Effector memory CD4-positive, alpha-beta T cell (primary cell): ENCODE measurements at regions not wholly inside any gene's neighbourhood (a gene's known extent, or its start where the extent isn't known, plus 50 kb on each side); places are given as distances from the start of the nearest gene placed in this dataset.

ENCODE experiments used
- DNase-seq, 3 donors: peaks; one replicate each; pipeline ENCODE4 v3.0.0-alpha.2; 2020
- H3K27ac ChIP-seq: 2 replicates; pipeline ENCODE4 v1.7.0; 2013; ENCODE audit warnings: mild to moderate bottlenecking, low read length, moderate library complexity; ENCODE audit not compliant: insufficient read depth, poor library complexity, severe bottlenecking
- H3K27me3 ChIP-seq: replicated peaks from 2 replicates; pipeline ENCODE4 v1.7.0; 2013; ENCODE audit warnings: mild to moderate bottlenecking, low read length; ENCODE audit not compliant: insufficient read depth, control insufficient read depth, poor library complexity, severe bottlenecking
- H3K36me3 ChIP-seq: 2 replicates; pipeline ENCODE4 v1.7.0; 2013; ENCODE audit warnings: mild to moderate bottlenecking, low read length, moderate library complexity; ENCODE audit not compliant: control insufficient read depth, insufficient read depth
- H3K4me1 ChIP-seq: 2 replicates; pipeline ENCODE4 v1.7.0; 2013; ENCODE audit warnings: low read length, mild to moderate bottlenecking; ENCODE audit not compliant: control insufficient read depth, insufficient read depth, poor library complexity, severe bottlenecking
- H3K4me3 ChIP-seq: 2 replicates; pipeline ENCODE4 v1.7.0; 2013; ENCODE audit warnings: low read length, low read depth, mild to moderate bottlenecking; ENCODE audit not compliant: insufficient read depth, poor library complexity, severe bottlenecking
- H3K9me3 ChIP-seq: 2 replicates; pipeline ENCODE4 v1.7.0; 2013; ENCODE audit warnings: mild to moderate bottlenecking, low read length, moderate library complexity; ENCODE audit not compliant: control insufficient read depth

GRCh38 chr1:238558156-238558555 is 667.4 kb upstream of the ZP4 start:
- Histone ChIP-seq H3K36me3 (no peaks in the 10 kb centered on the region), H3K4me1 (no peaks in the 10 kb centered on the region), H3K9me3 (no peaks in the 10 kb centered on the region), H3K27me3 (no peaks in the 10 kb centered on the region), H3K4me3 (no peak overlapping the region), H3K27ac (no peak overlapping the region)
- no peak for DNase-seq

GRCh38 chr1:238552271-238552670 is 661.5 kb upstream of the ZP4 start:
- Histone ChIP-seq H3K27ac (no peak overlapping the region), H3K4me1 (no peaks in the 10 kb centered on the region), H3K36me3 (no peaks in the 10 kb centered on the region), H3K4me3 (no peak overlapping the region), H3K27me3 (no peaks in the 10 kb centered on the region), H3K9me3 (no peaks in the 10 kb centered on the region)
- no peak for DNase-seq

- H3K4me3 ChIP-seq = no peak overlapping the region
- no peak overlapping the region for H3K27ac ChIP-seq
- no peaks in the 10 kb centered on the region for H3K27me3 ChIP-seq
- DNase-seq = no peak
- no peaks in the 10 kb centered on the region for H3K36me3 ChIP-seq
- no peaks in the 10 kb centered on the region for H3K9me3 ChIP-seq
- no peaks in the 10 kb centered on the region for H3K4me1 ChIP-seq
These were observed 658.4 kb upstream of the ZP4 start for GRCh38 chr1:238549137-238549536.

- no peak for DNase-seq
- no peaks in the 10 kb centered on the region for H3K27me3 ChIP-seq
- no peaks in the 10 kb centered on the region for H3K36me3 ChIP-seq
- H3K4me3 ChIP-seq = no peak overlapping the region
- no peaks in the 10 kb centered on the region for H3K4me1 ChIP-seq
- no peak overlapping the region for H3K27ac ChIP-seq
- H3K9me3 ChIP-seq = no peaks in the 10 kb centered on the region
These were observed 655.4 kb upstream of the ZP4 start for GRCh38 chr1:238546118-238546517.

DNA sequence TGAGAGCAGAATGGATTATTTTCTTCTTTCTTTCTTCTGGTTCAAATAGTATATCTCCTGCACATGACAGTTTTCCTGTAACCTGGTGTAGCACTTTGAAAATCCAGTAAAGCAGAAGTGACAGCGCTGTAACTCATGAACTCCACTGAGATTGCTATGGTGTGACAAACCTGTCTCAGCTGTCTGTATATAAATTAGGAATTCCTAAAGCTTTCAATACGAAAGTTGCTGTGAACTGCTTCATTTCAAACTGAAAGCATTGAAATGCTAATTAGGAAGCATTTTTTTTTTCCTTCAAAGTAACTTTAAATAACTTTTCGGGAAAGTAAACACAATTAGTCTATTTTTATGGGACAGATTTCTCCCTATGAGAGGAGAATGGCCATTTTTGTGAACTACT is 646.9 kb upstream of the ZP4 start:
- Histone ChIP-seq H3K27me3 (no peaks in the 10 kb centered on the region), H3K9me3 (no peaks in the 10 kb centered on the region), H3K4me3 (no peak overlapping the region), H3K4me1 (no peaks in the 10 kb centered on the region), H3K27ac (no peak overlapping the region), H3K36me3 (no peaks in the 10 kb centered on the region)
- DNase-seq = no peak

DNA sequence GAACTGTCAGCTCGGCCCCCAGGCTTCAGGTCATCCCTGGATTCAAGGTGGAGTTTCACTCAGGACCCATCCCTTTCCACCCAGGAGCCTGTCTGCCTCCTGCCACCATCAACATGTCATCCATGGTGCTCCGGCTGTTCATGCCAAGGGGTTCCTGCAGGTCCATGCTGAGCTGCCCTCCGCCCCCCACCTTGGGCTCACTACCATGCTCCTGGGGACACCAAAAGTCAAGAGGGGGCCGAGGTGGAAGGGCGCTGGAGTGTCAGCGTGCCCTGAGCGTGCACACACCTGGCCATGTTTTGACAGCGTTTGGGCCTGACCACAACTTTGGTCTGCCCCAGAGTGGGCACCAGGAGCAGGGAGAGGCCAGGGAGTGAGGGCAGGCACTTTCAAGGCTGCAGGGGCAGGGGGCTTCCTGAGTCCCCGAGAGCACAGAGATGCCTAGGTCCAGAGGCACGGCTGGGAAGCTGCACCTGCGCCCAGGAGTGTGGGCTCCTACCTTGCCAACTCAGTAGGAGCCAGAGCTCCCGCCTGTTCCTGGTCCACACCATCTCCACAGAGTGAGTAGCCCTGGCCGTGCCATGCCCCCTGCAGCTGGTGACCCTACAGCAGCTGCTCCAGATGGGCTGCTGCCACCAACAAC is 639.6 kb upstream of the ZP4 start:
- Histone ChIP-seq H3K4me1 (no peaks in the 10 kb centered on the region), H3K36me3 (no peaks in the 10 kb centered on the region), H3K9me3 (no peaks in the 10 kb centered on the region), H3K4me3 (no peak overlapping the region), H3K27ac (no peak overlapping the region), H3K27me3 (no peaks in the 10 kb centered on the region)
- DNase-seq = no peak

- no peaks in the 10 kb centered on the region for H3K36me3 ChIP-seq
- DNase-seq = no peak
- H3K4me3 ChIP-seq = no peak overlapping the region
- no peaks in the 10 kb centered on the region for H3K27me3 ChIP-seq
- H3K9me3 ChIP-seq = no peaks in the 10 kb centered on the region
- H3K27ac ChIP-seq = no peak overlapping the region
- H3K4me1 ChIP-seq = no peaks in the 10 kb centered on the region
These were observed 627.0 kb upstream of the ZP4 start for GRCh38 chr1:238517711-238518110.

DNA sequence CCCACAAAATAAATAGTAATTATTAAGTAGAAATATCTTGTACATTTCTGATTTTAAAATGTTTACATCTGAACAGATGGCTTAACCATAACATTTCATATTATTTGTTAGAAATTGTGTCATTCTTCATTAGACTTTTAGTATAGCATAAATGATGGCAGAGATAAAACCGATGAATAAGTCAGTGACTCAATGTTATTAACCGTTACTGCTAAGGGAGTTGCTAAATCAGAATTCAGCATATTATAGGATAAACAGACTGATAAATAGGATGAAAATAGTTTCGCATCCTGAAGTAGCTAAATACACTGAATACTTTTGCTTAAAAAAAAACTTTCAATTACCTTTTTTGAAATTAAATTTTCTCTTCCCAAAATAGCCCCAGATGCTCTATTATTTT is 610.6 kb upstream of the ZP4 start:
- Histone ChIP-seq H3K27me3 (no peaks in the 10 kb centered on the region), H3K36me3 (no peaks in the 10 kb centered on the region), H3K4me3 (no peak overlapping the region), H3K4me1 (no peaks in the 10 kb centered on the region), H3K27ac (no peak overlapping the region), H3K9me3 (no peaks in the 10 kb centered on the region)
- DNase-seq = no peak

- Histone ChIP-seq H3K9me3 (no peaks in the 10 kb centered on the region), H3K27ac (no peak overlapping the region), H3K4me1 (no peaks in the 10 kb centered on the region), H3K27me3 (no peaks in the 10 kb centered on the region), H3K4me3 (no peak overlapping the region), H3K36me3 (no peaks in the 10 kb centered on the region)
- DNase-seq = no peak
These were observed 608.3 kb upstream of the ZP4 start for GRCh38 chr1:238499021-238499420.

DNA sequence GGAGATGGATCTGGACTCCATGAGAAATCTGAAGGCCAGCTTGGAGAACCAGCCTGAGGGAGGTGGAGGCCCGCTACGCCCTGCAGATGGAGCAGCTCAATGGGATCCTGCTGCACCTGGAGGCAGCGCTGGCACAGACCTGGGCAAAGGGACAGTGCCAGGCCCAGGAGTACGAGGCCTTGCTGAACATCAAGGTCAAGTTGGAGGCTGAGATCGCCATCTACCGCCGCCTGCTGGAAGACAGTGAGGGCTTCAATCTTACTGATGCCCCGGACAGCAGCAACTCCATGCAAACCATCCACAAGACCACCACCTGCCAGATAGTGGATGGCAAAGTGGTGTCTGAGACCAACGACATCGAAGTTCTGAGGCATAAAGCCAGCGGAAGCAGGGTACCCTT is 601.5 kb upstream of the ZP4 start:
- Histone ChIP-seq H3K36me3 (no peaks in the 10 kb centered on the region), H3K4me1 (no peaks in the 10 kb centered on the region), H3K4me3 (no peak overlapping the region), H3K27ac (no peak overlapping the region), H3K9me3 (peaks cover 3% of the 10 kb centered on the region), H3K27me3 (no peaks in the 10 kb centered on the region)
- DNase-seq = no peak
